ENCODE measurements at regions not wholly inside any gene's neighbourhood (a gene's known extent, or its start where the extent isn't known, plus 50 kb on each side); places are given as distances from the start of the nearest gene placed in this dataset.

- in situ Hi-C loops (cut with MboI; ENCODE audit: low pct_unique_long_range_greater_than_20kb, low sequenced_read_pairs, unreplicated experiment) = no loop called here
Observed at GRCh38 chr2:207291625-207292252, 126.0 kb upstream of the KLF7 start.

GRCh38 chr2:207296265-207296948 lies 130.7 kb upstream of the KLF7 start:
- DNase-seq (ENCODE audit: low spot score) = no peak
- TF ChIP-seq, protein P1, sequence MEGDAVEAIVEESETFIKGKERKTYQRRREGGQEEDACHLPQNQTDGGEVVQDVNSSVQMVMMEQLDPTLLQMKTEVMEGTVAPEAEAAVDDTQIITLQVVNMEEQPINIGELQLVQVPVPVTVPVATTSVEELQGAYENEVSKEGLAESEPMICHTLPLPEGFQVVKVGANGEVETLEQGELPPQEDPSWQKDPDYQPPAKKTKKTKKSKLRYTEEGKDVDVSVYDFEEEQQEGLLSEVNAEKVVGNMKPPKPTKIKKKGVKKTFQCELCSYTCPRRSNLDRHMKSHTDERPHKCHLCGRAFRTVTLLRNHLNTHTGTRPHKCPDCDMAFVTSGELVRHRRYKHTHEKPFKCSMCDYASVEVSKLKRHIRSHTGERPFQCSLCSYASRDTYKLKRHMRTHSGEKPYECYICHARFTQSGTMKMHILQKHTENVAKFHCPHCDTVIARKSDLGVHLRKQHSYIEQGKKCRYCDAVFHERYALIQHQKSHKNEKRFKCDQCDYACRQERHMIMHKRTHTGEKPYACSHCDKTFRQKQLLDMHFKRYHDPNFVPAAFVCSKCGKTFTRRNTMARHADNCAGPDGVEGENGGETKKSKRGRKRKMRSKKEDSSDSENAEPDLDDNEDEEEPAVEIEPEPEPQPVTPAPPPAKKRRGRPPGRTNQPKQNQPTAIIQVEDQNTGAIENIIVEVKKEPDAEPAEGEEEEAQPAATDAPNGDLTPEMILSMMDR (IDR thresholded peaks at IDR 0.05; ENCODE audit: extremely low read depth, insufficient read depth, missing control alignments) = no peak
- in situ Hi-C loops (cut with MboI; ENCODE audit: low pct_unique_long_range_greater_than_20kb, low sequenced_read_pairs, unreplicated experiment) = no loop called here

More at GRCh38 chr2:207291625-207292252, 126.0 kb upstream of the KLF7 start:
- TF ChIP-seq, protein P1 (IDR thresholded peaks at IDR 0.05; ENCODE audit: extremely low read depth, insufficient read depth, missing control alignments) = no peak
- DNase-seq (ENCODE audit: low spot score) = no peak

DNA sequence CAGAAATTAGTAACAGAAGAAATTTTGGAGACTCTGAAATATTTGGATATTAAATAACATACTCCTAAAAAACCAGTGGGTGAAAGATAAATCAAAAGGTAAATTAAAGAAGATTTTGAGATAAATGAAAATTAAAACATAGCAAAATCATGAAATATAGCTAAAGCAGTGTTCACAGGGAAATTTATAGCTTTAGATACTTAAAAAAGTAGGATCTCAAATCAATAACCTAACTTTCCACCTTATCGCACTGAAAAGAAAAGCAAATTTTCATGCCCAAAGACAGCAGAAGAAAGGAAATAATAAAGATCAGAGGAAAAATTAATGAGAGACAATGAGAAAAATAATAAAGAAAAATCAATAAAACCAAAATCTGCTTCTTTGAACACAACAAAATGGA lies 135.1 kb upstream of the KLF7 start:
- no peak for DNase-seq (ENCODE audit: low spot score)
- TF ChIP-seq, protein P1 (IDR thresholded peaks at IDR 0.05; ENCODE audit: extremely low read depth, insufficient read depth, missing control alignments) = no peak
- in situ Hi-C loops (cut with MboI; ENCODE audit: low pct_unique_long_range_greater_than_20kb, low sequenced_read_pairs, unreplicated experiment) = no loop called here

DNA sequence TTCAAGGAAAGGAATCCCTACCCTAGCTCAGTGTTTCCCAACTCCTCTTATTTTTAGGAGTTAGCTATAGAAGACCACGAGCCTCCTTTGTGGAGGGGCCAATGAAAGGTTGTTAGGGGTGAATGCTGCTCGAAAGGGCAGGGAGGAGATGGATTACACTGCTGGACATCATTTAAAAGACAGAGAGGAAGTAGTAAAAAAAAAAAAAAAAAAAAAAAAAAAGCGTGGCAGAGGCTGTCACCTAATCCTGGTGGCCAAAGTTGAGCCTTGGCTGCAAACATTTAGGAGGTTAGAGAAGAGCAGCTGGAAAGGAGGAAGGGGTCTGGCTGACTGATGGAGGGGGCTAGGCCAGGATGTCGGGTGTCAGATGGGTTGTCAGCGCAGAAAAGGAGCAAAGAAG lies 139.0 kb upstream of the KLF7 start:
- in situ Hi-C loops (cut with MboI; ENCODE audit: low pct_unique_long_range_greater_than_20kb, low sequenced_read_pairs, unreplicated experiment) = no loop called here
- no peak for DNase-seq (ENCODE audit: low spot score)
- TF ChIP-seq, protein P1 (IDR thresholded peaks at IDR 0.05; ENCODE audit: extremely low read depth, insufficient read depth, missing control alignments) = no peak

DNA sequence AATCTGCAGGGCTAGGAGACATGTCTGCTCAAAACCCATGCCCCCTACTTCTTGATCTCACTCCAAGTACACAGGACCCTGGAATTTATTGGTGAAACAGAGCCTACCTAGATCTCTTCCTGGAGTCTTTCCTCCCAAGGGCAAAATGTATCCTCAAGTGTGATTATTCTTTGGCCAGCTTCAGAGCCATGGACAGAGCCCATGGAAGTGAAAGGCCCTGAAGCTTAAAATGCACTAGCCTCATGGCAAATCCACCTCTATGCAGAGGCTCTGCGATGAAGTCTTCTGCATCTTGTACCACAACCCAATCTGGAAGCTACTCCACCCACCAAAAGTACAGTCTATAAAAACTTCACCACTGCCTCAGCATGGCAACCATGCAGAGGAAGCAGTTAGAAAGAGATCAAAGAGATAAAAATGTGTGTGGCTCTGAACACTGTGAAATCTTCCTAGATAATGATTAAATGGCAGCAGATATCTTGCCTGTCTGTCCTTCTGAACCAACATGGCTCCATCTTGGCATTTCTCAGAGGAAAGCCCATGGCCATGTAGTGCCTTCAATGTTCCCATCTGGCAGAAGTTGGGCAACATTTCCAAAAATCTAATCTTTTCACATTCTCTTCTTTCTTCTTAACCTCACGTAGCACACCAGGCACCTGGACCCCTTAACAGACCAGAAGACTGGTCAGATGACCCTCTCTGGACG lies 142.9 kb upstream of the KLF7 start:
- in situ Hi-C loops (cut with MboI; ENCODE audit: low pct_unique_long_range_greater_than_20kb, low sequenced_read_pairs, unreplicated experiment) = no loop called here
- TF ChIP-seq, protein P1 (IDR thresholded peaks at IDR 0.05; ENCODE audit: extremely low read depth, insufficient read depth, missing control alignments) = no peak

GRCh38 chr2:207311316-207312005 lies 145.7 kb upstream of the KLF7 start:
- DNase-seq (ENCODE audit: low spot score) = peak; percentile 69
- TF ChIP-seq, protein P1 (IDR thresholded peaks at IDR 0.05; ENCODE audit: extremely low read depth, insufficient read depth, missing control alignments) = no peak
- in situ Hi-C loops (cut with MboI; ENCODE audit: low pct_unique_long_range_greater_than_20kb, low sequenced_read_pairs, unreplicated experiment) = no loop called here

More for the DNA sequence above, 142.9 kb upstream of the KLF7 start:
- DNase-seq (ENCODE audit: low spot score) = no peak
